IMR-90 (cell line): ENCODE measurements at regions not wholly inside any gene's neighbourhood (a gene's known extent, or its start where the extent isn't known, plus 50 kb on each side); places are given as distances from the start of the nearest gene placed in this dataset.

Experiments
- ATAC-seq: fragments of 200-7000 bp; cut with Tn5 transposase; 2 replicates; pipeline ENCODE4 v1.9.1; 2020; ENCODE audit warnings: low read depth, mild to moderate bottlenecking, moderate library complexity
- BruUV-seq: library from RNA; stranded (reverse); fragments of 400-500 nt; replicated peaks from 2 replicates; lab custom pipeline; 2021; lab: Mats Ljungman, UMichigan
- CTCF ChIA-PET: fragments of 300-600 bp; formaldehyde crosslinking; extraction: SDS; loops from one replicate; lab custom pipeline; 2021; ENCODE audit warnings: antibody characterized with exemption; lab: Yijun Ruan, JAX
- POLR2A ChIA-PET: fragments of 300-600 bp; sonication (Branson Sonifier 250); formaldehyde crosslinking; loops from one replicate; lab custom pipeline; 2022; ENCODE audit warnings: antibody characterized with exemption; ENCODE audit not compliant: unreplicated experiment; lab: Charles Lee
- DNase-seq: peaks from one replicate; pipeline ENCODE4 v3.0.0; 2013
- H2AFZ ChIP-seq: replicated peaks from 2 replicates; pipeline ENCODE3; 2013; ENCODE audit warnings: low read length, mild to moderate bottlenecking; ENCODE audit not compliant: poor library complexity
- H2AK5ac ChIP-seq: 2 replicates; pipeline ENCODE4 v1.6.1; 2013; ENCODE audit warnings: low read depth, low read length, inconsistent platforms
- H2AK9ac ChIP-seq: replicated peaks from 2 replicates; pipeline ENCODE3; 2013; ENCODE audit warnings: mild to moderate bottlenecking, low read depth, low read length, moderate library complexity; ENCODE audit not compliant: poor library complexity
- H2BK120ac ChIP-seq: 2 replicates; pipeline ENCODE4 v1.6.1; 2013; ENCODE audit warnings: low read depth, low read length, inconsistent platforms
- H2BK15ac ChIP-seq: 3 replicates; pipeline ENCODE4 v1.6.1; 2013; ENCODE audit warnings: low read depth, low read length, inconsistent platforms
- H2BK20ac ChIP-seq: 2 replicates; pipeline ENCODE4 v1.6.1; 2013; ENCODE audit warnings: low read depth, mild to moderate bottlenecking, inconsistent platforms, low read length, moderate library complexity
- H2BK5ac ChIP-seq: 2 replicates; pipeline ENCODE4 v1.6.1; 2013; ENCODE audit warnings: mild to moderate bottlenecking, low read depth, low read length, inconsistent platforms; ENCODE audit not compliant: poor library complexity, severe bottlenecking
- H3K14ac ChIP-seq: replicated peaks from 2 replicates; pipeline ENCODE4 v1.6.1; 2013; ENCODE audit warnings: low read depth, low read length, inconsistent platforms
- H3K18ac ChIP-seq: 2 replicates; pipeline ENCODE4 v1.6.1; 2013; ENCODE audit warnings: low read depth, low read length, control low read depth
- H3K23ac ChIP-seq: 2 replicates; pipeline ENCODE4 v1.6.1; 2013; ENCODE audit warnings: low read depth, low read length, inconsistent platforms
- H3K27ac ChIP-seq: 2 replicates; pipeline ENCODE4 v1.5.1; 2013; ENCODE audit warnings: mild to moderate bottlenecking, control low read depth, low read length; ENCODE audit not compliant: insufficient read depth
- H3K27me3 ChIP-seq: 2 replicates; pipeline ENCODE4 v1.6.1; 2013; ENCODE audit warnings: low read length; ENCODE audit not compliant: control insufficient read depth, insufficient read depth
- H3K36me3 ChIP-seq: 2 replicates; pipeline ENCODE4 v1.6.1; 2013; ENCODE audit warnings: low read length, mixed read lengths; ENCODE audit not compliant: control insufficient read depth, insufficient read depth
- H3K4ac ChIP-seq: 2 replicates; pipeline ENCODE4 v1.6.1; 2013; ENCODE audit warnings: low read depth, low read length, inconsistent platforms
- H3K4me1 ChIP-seq: 2 replicates; pipeline ENCODE4 v1.6.1; 2013; ENCODE audit warnings: low read length, mixed read lengths; ENCODE audit not compliant: control insufficient read depth, insufficient read depth
- H3K4me2 ChIP-seq: 2 replicates; pipeline ENCODE4 v1.6.1; 2013; ENCODE audit warnings: low read depth, mild to moderate bottlenecking, control low read depth, low read length, moderate library complexity
- H3K4me3 ChIP-seq: 2 replicates; pipeline ENCODE4 v1.5.1; 2013; ENCODE audit warnings: low read depth, mild to moderate bottlenecking, control low read depth, low read length, moderate library complexity; ENCODE audit not compliant: insufficient read depth
- H3K56ac ChIP-seq: 2 replicates; pipeline ENCODE4 v1.6.1; 2013; ENCODE audit warnings: low read length, inconsistent platforms; ENCODE audit not compliant: insufficient read depth; ENCODE audit errors: extremely low read depth
- H3K79me1 ChIP-seq, 2 experiments: 2 replicates each; pipeline ENCODE4 v1.6.1; 2013; ENCODE audit warnings: low read length in 2 of 2, inconsistent platforms in 1 of 2, low read depth in 1 of 2
- H3K9ac ChIP-seq: 2 replicates; pipeline ENCODE4 v1.6.1; 2013; ENCODE audit warnings: low read depth, low read length, control low read depth
- H3K9me1 ChIP-seq: 2 replicates; pipeline ENCODE4 v1.6.1; 2013; ENCODE audit warnings: low read length, inconsistent platforms; ENCODE audit not compliant: insufficient read depth
- H3K9me3 ChIP-seq: 2 replicates; pipeline ENCODE4 v1.6.1; 2013; ENCODE audit warnings: low read length; ENCODE audit not compliant: control insufficient read depth, insufficient read depth
- H4K20me1 ChIP-seq: 2 replicates; pipeline ENCODE4 v1.6.1; 2013; ENCODE audit warnings: low read length, inconsistent platforms; ENCODE audit not compliant: insufficient read depth
- H4K5ac ChIP-seq: 2 replicates; pipeline ENCODE4 v1.6.1; 2013; ENCODE audit warnings: mild to moderate bottlenecking, low read depth, low read length, control low read depth
- H4K8ac ChIP-seq, 2 experiments: 2 replicates each; pipeline ENCODE4 v1.6.1; 2013; ENCODE audit warnings: low read depth in 2 of 2, low read length in 2 of 2, control low read depth in 1 of 2, inconsistent platforms in 1 of 2
- H4K91ac ChIP-seq: 2 replicates; pipeline ENCODE4 v1.6.1; 2013; ENCODE audit warnings: low read depth, low read length, inconsistent platforms; ENCODE audit not compliant: insufficient read depth
- CEBPB ChIP-seq: IDR thresholded peaks from 2 replicates; pipeline ENCODE4 v1.6.1; 2012; ENCODE audit warnings: low read depth, low read length, improper control_type of control experiment
- CHD1 ChIP-seq: IDR thresholded peaks from 2 replicates; pipeline ENCODE4 v1.6.1; 2012; ENCODE audit warnings: low read depth, low read length, improper control_type of control experiment
- MAZ ChIP-seq: IDR thresholded peaks from 2 replicates; pipeline ENCODE4 v1.6.1; 2012; ENCODE audit warnings: low read depth, mild to moderate bottlenecking, low read length, improper control_type of control experiment, moderate library complexity, borderline replicate concordance
- RAD21 ChIP-seq: IDR thresholded peaks from 2 replicates; pipeline ENCODE4 v1.6.1; 2012; ENCODE audit warnings: low read length, improper control_type of control experiment
- RCOR1 ChIP-seq: IDR thresholded peaks from 2 replicates; pipeline ENCODE4 v1.6.1; 2012; ENCODE audit warnings: mild to moderate bottlenecking, low read length, improper control_type of control experiment; ENCODE audit not compliant: insufficient replicate concordance
- WGBS, 2 experiments: methylation state at CpG; one replicate each; pipeline versions ENCODE4 v1.1.5 to v1.1.7; 2013; ENCODE audit warnings: missing lambda C conversion rate in 2 of 2; ENCODE audit not compliant: insufficient read length in 1 of 2; ENCODE audit errors: extremely low coverage in 2 of 2; 5-methylcytosine and 5-hydroxymethylcytosine counted together
- dilution Hi-C: fragments of 300-500 bp; cut with HindIII; formaldehyde crosslinking; loops from one replicate; pipeline ENCODE4 v1.14.3; 2018; ENCODE audit warnings: low sequenced_read_pairs; ENCODE audit not compliant: unreplicated experiment
- in situ Hi-C: fragments of 300-500 bp; cut with MboI; formaldehyde crosslinking; loops from 3 replicates; pipeline ENCODE4 v1.14.3; 2019; ENCODE audit warnings: low sequenced_read_pairs, inconsistent platforms, mixed read lengths
- intact Hi-C: fragments of 100-400 bp; cut with micrococcal nuclease; formaldehyde crosslinking; loops from 2 replicates; pipeline ENCODE4 v1.10.0; 2022
- TF ChIP-seq, protein P1 (sequence below): fragments of 150-350 bp; IDR thresholded peaks from 2 replicates; pipeline ENCODE4 v1.6.1; 2016; ENCODE audit warnings: low read depth, mild to moderate bottlenecking, low read length, moderate library complexity, borderline replicate concordance

DNA sequence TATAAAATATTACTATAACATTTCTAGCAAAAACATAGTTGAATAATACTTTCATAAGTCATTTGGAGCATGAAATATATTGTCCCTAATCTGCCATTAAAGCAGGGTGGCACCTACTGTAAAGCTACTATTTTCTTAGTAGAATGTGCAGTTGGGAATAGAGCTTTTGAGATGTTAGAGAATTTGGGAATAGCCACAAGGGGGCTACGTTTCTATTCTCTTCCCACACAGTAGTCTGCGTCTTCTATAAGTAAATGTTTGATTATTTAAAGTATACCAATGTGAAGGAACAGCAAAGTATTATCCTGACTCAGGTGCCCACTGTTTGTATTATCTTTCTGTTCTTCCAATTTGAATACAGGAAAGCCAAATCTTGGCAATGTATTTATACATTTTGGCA is 323.2 kb upstream of the GIMD1 start:
- H3K27ac ChIP-seq: no peak overlapping the region
- H2BK15ac ChIP-seq: no peak overlapping the region
- H3K18ac ChIP-seq: no peak overlapping the region
- no peak overlapping the region for H4K8ac ChIP-seq
- H3K27me3 ChIP-seq: no peaks in the 10 kb centered on the region
- CTCF ChIA-PET: no interaction called here
- H3K9me1 ChIP-seq: no peaks in the 10 kb centered on the region
- H2BK5ac ChIP-seq: no peak overlapping the region
- TF ChIP-seq RCOR1 (no peak), CEBPB (no peak), CHD1 (no peak), RAD21 (no peak), MAZ (no peak)
- TF ChIP-seq, protein P1, sequence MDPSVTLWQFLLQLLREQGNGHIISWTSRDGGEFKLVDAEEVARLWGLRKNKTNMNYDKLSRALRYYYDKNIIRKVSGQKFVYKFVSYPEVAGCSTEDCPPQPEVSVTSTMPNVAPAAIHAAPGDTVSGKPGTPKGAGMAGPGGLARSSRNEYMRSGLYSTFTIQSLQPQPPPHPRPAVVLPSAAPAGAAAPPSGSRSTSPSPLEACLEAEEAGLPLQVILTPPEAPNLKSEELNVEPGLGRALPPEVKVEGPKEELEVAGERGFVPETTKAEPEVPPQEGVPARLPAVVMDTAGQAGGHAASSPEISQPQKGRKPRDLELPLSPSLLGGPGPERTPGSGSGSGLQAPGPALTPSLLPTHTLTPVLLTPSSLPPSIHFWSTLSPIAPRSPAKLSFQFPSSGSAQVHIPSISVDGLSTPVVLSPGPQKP: no peak
- H3K4me2 ChIP-seq: no peak overlapping the region
- H2BK20ac ChIP-seq: no peak overlapping the region
- BruUV-seq: no TSS peak
- H2AK5ac ChIP-seq: no peak overlapping the region
- H4K20me1 ChIP-seq: no peaks in the 10 kb centered on the region
- WGBS, 2 experiments: no CpG with 5 or more reads among the region's 2 CpGs
- POLR2A ChIA-PET: no interaction called here
- H3K23ac ChIP-seq: no peak overlapping the region
- no peaks in the 10 kb centered on the region for H3K36me3 ChIP-seq
- H3K14ac ChIP-seq: no peak overlapping the region
- H2BK120ac ChIP-seq: no peak overlapping the region
- ATAC-seq (no peak), DNase-seq (no peak)
- intact Hi-C loops: no loop called here
- H3K56ac ChIP-seq: no peak overlapping the region
- no peak overlapping the region for H3K4me3 ChIP-seq
- H2AFZ ChIP-seq: no peak overlapping the region
- dilution Hi-C loops: no loop called here
- H3K9me3 ChIP-seq: no peaks in the 10 kb centered on the region
- H2AK9ac ChIP-seq: no peak overlapping the region
- no peaks in the 10 kb centered on the region for H3K79me1 ChIP-seq
- no peak overlapping the region for H4K91ac ChIP-seq
- no peak overlapping the region for H4K5ac ChIP-seq
- in situ Hi-C loops: no loop called here
- H3K4me1 ChIP-seq: no peaks in the 10 kb centered on the region
- no peak overlapping the region for H3K4ac ChIP-seq
- H3K9ac ChIP-seq: no peak overlapping the region
